ENCODE measurements at regions not wholly inside any gene's neighbourhood (a gene's known extent, or its start where the extent isn't known, plus 50 kb on each side); places are given as distances from the start of the nearest gene placed in this dataset.

- TF ChIP-seq CTCF (IDR thresholded peaks at IDR 0.05) (no peak), POLR2A (IDR thresholded peaks at IDR 0.05) (no peak)
- ATAC-seq (no peak), DNase-seq (no peak)
- H3K27ac ChIP-seq, result no peak overlapping the region
- no peaks in the 10 kb centered on the region for H3K9me3 ChIP-seq
- H3K4me1 ChIP-seq, result peaks cover 0 to 8% (median 0%) of the 10 kb centered on the region in 12 donors
- no peak overlapping the region for H3K4me3 ChIP-seq
- H3K36me3 ChIP-seq, result no peaks in the 10 kb centered on the region
- H3K27me3 ChIP-seq, result no peaks in the 10 kb centered on the region
- intact Hi-C loops (cut with DNase I), result no loop called here
These were observed 98.2 kb upstream of the TRIB2 start for GRCh38 chr2:12618576-12618975.

- no peaks in the 10 kb centered on the region for H3K36me3 ChIP-seq
- H3K27ac ChIP-seq, result no peak overlapping the region
- H3K4me1 ChIP-seq, result peaks cover 0 to 8% (median 0%) of the 10 kb centered on the region in 12 donors
- no peaks in the 10 kb centered on the region for H3K9me3 ChIP-seq
- H3K4me3 ChIP-seq, result no peak overlapping the region
- DNase-seq (peak in 2 of 5 donors; percentile 25 to 28), ATAC-seq (peak in 1 of 4 donors; percentile 57)
- TF ChIP-seq CTCF (IDR thresholded peaks at IDR 0.05) (no peak), POLR2A (IDR thresholded peaks at IDR 0.05) (no peak)
- H3K27me3 ChIP-seq, result no peaks in the 10 kb centered on the region
- intact Hi-C loops (cut with DNase I), result no loop called here
- WGBS, 4 donors, result 62 to 85% (median 79%) methylated on average over 3 of the region's 3 CpGs
These were observed 96.8 kb upstream of the TRIB2 start for GRCh38 chr2:12619975-12620374.

- Histone ChIP-seq H3K4me3 (no peak overlapping the region), H3K27ac (no peak overlapping the region), H3K9me3 (no peaks in the 10 kb centered on the region), H3K27me3 (no peaks in the 10 kb centered on the region), H3K4me1 (peaks cover 0 to 8% (median 0%) of the 10 kb centered on the region in 12 donors), H3K36me3 (no peaks in the 10 kb centered on the region)
- ATAC-seq (no peak), DNase-seq (no peak)
- TF ChIP-seq CTCF (IDR thresholded peaks at IDR 0.05) (no peak), POLR2A (IDR thresholded peaks at IDR 0.05) (no peak)
- intact Hi-C loops (cut with DNase I), result no loop called here
- 87 to 98% (median 94%) methylated on average over 2 of the region's 2 CpGs for WGBS, 4 donors
These were observed 96.0 kb upstream of the TRIB2 start for GRCh38 chr2:12620759-12621158.

- no peak for TF ChIP-seq POLR2A (IDR thresholded peaks at IDR 0.05)
- TF ChIP-seq CTCF (IDR thresholded peaks at IDR 0.05), result no peak
- Histone ChIP-seq H3K36me3 (no peaks in the 10 kb centered on the region), H3K4me1 (peaks cover 0 to 8% (median 0%) of the 10 kb centered on the region in 12 donors), H3K27me3 (no peaks in the 10 kb centered on the region), H3K27ac (no peak overlapping the region), H3K4me3 (no peak overlapping the region), H3K9me3 (no peaks in the 10 kb centered on the region)
- 85 to 94% (median 93%) methylated on average over 1 of the region's 1 CpG for WGBS, 4 donors
- ATAC-seq (no peak), DNase-seq (no peak)
- intact Hi-C loops (cut with DNase I), result no loop called here
These were observed 93.7 kb upstream of the TRIB2 start for GRCh38 chr2:12623051-12623450.
